GM18508 (cell line): ENCODE measurements at regions not wholly inside any gene's neighbourhood (a gene's known extent, or its start where the extent isn't known, plus 50 kb on each side); places are given as distances from the start of the nearest gene placed in this dataset.
A peak's percentile ranks its signal among the peaks of the same experiment; 100 is the strongest.
"Not testable (repeated sequence)": the region's sequence is repeated elsewhere in the genome, so short reads cannot be mapped to it uniquely, and the experiment has no call there.

Experiments used
- ATAC-seq: cut with Tn5 transposase; IDR thresholded peaks from one replicate; pipeline ENCODE4 v1.9.1; 2021; ENCODE audit warnings: moderate number of reproducible peaks; ENCODE audit not compliant: insufficient read depth, unreplicated experiment

DNA sequence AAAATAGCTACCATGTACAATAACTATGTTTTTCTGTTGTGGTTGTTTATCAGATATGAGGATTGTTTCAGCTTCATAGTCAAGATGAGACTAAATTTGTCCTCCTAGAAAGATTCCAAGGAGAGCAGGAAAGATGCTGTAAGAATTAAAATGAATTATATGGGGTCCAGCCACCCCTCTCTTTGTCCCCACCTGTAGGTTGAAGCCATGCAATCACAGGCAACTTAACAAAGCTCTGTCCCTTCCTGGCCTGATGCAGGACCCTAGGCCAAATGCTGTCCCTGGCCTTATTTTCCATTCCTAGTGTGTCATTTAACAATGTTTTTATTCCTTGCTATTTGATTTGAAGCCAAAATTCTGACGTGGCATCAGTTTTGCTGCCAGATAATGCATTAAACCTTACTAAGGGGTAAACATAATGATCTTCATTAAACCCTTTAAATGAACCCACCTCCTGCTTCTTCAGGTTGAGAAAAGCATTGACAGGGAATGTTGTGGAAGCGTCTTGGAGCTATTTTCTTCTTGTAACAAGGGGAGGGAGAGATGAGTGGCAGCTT lies 240.9 kb upstream of the ZNF521 start:
- no peak for ATAC-seq

DNA sequence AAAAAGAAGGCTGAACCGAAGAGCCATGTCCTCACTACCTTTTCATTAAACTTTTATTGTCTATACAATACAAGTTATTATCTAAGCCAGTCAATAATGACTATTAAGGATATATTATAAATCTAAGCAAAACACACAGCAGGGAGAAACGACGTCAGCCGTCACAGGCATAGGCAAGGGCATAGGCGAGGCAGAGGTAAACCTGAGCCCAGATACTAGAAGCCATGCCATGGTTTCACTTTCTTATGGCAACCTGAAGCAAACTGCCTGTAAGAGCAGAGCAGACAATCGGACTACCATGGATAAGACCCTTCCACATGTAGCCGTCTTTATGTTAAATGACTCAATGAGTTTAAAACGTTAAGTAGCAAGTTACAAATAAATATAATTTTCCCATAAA lies 238.5 kb upstream of the ZNF521 start:
- no peak for ATAC-seq

DNA sequence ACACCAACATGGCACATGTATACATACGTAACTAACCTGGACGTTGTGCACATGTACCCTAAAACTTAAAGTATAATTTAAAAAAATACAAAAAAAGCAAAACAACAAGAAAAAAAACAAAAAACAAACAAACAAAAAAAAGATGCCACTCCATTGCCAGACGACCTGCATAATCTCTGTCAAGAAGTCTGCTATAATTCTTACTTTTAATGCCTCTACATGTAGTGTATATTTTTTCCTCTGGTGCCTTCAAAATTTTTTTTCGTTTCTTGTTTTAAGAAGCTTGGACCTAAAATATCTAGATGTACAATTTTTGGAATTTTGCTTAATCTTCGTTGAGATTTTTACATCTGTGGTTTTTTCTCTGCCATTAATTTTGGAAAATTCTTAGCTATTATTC lies 235.6 kb upstream of the ZNF521 start:
- no peak for ATAC-seq

DNA sequence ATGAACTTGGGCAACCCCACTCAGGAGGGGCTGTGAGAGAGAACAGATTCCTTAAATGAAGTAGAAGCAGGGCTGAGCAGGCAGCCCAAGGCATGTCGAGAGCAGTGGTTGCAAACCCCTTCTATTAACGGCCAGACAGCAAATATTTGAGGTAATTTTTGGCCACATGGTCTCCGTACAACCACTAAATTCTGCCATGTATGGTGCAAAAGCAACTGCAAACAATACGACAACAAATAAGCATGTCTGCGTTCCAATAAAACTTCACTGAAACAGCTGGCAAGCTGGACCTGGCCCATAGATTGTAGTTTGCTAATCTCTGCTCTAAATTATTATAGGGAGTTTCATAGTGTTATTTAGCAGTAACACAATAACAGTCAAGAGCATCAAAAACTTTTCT lies 217.0 kb upstream of the ZNF521 start:
- ATAC-seq = no peak

DNA sequence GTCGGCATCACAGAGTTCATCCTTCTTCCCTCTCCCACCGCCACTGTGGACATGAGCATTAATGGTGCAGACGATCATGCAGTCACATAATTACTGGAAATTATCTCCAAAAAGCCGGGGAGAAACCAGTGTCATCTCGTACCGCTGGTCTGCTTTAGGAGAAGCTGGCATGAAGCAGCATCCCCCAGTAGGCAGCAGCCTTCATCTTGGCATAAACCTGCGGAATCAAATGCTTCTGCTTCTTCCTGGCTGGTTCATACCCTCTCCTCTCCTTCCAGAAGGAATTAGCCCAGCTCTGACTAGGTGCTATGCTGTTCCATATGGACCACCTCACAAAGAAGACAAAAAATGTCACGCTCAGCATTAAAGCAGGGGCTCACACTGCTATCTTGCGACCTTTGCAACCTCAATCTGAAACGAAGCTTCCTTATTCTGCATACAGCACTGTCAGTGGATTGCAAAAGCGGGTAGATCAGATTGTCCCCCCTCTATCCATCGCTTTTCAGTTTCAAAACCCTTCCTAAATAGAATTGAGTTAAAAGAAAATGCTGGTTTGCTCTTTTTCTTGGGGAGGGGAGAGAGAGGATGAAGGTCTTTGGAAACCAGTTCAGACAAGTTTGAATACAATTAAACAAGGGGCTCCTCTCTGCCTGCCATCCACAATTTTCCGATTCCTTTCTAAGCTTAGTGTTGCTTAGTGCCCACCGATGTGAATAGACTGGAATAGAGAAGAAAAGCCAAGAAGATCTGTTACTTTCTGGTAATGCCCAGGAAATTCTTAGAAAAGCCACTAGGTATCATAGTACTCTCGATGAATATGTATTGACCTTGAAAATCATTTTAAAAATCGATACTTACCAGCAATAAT lies 212.1 kb upstream of the ZNF521 start:
- ATAC-seq = no peak

DNA sequence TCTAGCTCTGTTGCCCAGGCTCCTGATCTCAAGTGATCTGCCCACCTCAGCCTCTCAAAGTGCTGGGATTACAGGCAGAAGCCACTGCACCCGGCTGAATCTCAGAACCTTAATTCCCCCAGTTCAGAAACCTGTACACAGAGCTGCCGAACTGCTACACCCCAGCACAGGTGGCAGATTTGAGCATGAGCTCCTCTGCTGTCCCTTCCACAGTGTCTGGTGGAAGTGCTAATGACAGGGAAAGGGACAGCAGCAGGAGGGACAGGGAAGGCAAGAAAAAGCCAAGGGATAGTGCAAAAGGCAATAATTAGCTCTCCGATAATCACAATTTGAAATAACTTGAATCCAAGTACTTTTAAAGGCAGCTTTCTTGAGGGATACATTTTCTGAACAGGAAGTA lies 211.4 kb upstream of the ZNF521 start:
- no peak for ATAC-seq

DNA sequence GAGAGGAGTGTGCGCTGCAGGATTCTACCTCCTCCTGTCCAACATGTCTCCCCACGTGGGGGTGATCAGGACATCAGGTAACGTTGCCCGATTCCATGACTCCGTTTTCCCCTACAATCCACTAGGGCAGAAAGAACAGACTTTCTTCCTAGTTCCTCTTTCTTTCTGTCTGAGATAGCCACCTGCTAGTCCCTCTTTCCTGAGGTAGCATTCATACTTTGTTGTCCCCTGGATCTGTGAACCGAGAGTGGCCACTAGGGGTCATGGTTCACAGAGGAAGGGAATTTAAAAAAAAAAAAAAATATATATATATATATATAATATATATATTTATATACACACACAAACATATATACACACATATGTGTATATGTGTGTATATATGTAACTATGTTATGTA lies 210.0 kb upstream of the ZNF521 start:
- ATAC-seq = no peak

DNA sequence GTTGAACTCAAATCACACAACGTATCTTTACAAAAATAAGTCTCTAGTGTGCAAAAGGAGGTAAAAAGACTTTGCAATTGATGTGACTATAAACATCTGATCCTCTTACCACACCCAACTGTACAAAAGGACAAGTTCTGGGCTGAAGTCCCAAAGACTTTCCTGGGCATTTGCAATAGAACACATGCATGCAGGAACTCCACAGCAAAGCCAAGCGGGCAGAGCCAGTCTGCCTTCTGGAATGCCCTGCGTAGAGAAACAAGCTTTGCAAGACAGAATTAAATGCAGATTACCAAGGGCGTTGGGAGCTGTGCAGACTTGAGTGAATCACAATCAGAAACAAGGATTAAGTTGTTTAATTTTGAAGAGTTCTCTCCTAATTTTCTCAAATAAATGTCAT lies 208.4 kb upstream of the ZNF521 start:
- no peak for ATAC-seq

DNA sequence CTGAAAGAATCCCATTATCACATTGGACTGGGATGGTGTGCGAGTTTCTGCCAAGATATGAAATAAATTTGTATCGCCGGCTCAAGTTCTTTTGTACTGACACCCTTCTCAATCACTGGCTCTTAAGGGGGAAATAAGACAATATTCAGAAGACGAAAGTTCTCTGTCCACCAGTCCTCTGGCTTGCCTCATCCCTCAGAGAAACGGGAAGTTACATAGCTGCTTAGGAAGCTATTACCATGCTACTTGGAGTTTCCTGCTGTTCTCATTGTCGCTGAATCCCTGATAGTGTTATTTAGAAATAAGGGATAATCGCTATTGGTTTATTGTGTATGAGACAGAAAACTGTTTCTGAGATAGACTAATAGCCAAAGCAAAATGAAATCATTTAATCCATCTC lies 205.0 kb upstream of the ZNF521 start:
- no peak for ATAC-seq

DNA sequence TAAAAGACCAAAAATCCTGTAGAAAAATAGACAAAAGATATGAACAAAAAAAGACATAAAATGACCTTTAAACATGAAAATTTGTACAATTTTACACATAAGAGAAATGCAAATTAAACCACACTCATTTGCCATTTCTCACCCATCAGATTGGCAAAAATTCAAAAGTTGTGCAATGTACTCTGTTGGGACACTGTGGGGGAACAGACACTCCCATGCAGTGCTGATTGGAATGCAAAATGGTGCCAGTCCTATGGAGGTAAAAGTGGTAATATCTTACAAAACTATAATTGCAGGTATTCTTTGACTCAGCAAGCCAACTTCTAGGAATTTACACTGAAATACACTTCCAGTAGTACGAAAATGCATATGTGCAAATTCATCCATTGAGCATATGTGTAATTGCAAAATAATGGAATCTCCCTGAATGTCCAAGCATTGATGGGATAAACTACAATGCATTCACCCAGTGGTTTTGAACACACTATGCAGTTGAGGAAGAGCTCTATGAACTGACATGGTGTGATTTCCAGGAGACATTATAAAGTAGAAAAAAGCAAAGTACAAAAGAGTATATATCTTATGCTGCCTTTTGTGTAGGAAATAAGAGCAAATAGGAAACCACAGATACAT lies 201.8 kb upstream of the ZNF521 start:
- no peak for ATAC-seq

DNA sequence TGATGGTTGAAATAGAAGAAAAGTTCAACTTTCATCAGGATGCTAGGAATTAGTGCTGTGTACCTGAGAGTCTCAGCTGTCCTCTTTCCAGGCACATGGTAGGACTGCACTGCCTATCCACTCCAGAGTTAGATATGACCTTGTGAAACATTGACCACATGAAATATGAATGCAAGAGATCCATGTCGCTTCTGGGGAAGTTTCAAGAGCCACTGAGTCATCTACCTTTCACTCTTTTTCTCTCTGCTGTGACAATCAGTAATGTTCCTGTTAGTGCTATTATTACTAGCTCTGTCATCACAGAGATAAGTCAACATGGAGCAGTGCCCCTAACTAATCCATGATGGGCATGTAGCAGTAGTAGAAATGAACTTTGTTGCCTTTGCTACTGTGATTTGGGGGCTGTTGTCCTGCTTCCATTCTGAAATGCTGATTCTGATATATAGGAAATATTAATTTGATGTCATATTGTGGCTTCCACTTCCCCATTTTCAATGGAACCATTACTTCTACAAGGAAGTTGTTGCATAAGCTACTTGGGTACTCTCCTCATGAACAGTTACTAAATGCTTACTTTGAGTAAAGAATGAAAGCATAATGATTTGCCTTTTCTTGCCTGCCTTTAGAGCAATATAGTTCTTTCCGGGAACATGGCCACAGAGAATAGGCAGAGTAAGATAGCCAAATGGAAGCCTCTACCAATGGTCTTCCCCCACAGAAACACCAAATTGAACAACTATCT lies 192.8 kb upstream of the ZNF521 start:
- ATAC-seq = no peak

DNA sequence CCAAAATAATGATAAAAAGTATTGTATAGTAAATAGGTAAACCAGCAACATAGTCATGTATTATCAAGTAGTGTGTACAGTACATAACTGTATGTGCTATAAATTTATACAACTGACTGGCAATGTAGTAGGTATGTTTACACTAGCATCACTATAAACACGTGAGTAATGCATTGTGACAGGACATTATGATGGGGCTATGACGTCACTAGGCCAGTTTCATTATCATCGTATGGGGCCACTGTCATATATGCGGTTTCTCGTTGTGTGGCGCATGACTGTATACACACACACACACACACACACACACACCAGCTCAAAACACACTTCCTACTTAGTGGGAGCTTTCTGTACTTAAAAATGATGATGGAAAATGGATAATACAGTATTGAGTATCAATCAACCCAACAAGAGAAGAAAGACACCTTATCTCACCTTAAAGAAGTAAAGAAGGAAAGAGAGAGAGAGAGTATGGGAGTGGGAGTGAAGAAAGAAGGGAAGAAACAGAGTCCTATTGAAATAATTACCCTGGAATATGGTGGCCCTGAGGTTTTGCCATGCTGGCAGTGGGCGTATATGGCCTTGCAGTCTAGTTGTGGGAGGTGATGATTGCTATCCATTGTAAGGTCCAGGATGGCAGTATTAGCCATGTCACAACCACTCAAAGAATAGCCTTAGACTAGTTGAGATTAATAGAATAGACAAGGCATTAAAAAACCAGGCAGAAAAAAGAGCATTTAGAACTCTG lies 186.4 kb upstream of the ZNF521 start:
- ATAC-seq = no peak

DNA sequence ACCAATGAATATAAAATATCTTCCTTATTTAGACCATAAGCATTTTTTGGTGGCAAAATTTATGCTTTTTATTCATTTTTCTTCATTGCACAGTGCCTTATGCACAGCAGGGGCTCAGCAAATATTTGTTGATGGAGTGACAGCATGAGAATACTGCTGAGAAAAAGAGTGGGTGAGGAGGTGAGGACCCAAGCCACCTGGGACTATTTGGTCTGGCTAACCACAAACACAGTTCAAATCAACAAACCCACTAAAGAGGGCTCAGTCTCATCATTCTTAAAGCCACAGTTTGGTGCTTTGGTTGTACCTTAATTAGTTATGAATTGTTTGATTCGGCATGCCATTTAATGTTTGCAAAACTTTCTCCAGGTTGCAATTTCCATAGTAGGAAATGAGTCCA lies 183.5 kb upstream of the ZNF521 start:
- ATAC-seq = no peak

DNA sequence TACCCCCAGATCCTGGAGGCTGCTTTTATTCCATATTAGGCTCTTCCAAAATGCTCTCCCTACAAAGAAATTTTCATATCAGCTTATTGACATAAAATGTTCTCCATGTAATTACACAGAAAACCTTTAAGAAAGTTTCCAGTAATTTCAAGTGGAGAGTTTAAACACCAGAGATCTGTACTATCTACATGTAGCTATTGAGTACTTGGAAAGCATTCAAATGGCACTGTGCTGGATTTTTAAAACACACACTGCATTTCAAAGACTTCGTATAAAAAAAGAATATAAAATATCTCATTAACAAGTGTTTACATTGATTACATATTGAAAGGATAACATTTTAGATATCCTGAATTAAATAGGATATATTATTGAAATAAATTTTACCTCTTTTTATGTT lies 182.4 kb upstream of the ZNF521 start:
- ATAC-seq = no peak

DNA sequence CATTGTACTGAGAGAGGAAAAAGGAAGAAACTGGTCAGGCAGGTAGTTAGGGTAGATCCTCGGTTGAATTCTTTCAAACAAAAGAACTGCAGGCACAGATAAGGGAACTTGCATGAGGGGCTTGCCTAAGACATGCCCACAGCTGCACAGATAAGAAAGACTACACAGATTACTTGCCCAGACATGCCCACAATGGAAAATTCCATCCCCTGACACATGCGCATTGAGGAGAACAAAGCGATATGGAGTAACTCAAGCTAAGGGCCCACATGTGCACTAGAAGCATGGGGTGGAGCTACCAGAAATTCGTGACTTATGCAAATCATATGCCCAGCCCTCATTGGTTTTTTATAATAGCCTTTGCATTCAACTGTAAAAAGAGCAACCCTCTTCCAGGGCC lies 181.3 kb upstream of the ZNF521 start:
- no peak for ATAC-seq

DNA sequence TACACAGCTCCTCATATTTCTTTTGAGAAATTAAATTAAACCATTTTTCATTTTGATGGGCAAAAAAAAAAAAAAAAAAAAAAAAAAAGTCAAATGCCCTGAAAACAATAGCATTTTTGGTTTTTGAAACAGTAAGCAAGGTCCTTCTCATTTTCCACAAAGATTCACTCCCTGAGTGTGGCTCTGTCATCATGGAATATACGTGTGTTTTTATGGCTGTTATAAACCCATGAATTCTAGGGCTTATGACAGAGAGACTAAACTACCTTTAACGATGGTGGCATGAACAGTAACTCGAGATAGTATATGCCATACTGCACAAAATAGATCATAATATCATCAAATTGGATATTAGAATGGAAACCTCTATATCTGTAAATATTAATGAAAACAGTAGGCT lies 179.2 kb upstream of the ZNF521 start:
- no peak for ATAC-seq

DNA sequence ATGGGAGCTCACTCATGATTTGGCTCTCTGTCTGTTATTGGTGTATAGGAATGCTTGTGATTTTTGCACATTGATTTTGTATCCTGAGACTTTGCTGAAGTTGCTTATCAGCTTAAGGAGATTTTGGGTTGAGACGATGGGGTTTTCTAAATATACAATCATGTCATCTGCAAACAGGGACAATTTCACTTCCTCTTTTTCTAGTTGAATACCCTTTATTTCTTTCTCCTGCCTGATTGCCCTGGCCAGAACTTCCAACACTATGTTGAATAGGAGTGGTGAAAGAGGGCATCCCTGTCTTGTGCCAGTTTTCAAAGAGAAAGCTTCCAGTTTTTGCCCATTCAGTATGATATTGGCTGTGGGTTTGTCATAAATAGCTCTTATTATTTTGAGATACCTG lies 173.8 kb upstream of the ZNF521 start:
- ATAC-seq = not testable (repeated sequence)

DNA sequence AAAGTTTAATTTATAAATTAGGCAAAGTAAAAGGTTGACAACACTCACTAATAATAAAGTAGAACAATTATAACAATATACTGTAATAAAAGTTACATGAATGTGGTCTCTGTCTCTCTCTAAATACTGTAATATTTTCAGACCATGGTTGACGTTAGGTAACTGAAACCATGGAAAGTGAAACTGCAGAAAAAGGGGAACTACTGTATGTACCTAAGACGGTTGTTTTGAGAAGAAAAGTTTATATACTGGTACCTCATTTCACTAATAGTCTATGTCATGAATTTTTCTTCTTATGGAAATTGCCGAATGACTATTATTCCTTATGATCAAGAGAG lies 166.7 kb upstream of the ZNF521 start:
- peak; percentile 98 for ATAC-seq

DNA sequence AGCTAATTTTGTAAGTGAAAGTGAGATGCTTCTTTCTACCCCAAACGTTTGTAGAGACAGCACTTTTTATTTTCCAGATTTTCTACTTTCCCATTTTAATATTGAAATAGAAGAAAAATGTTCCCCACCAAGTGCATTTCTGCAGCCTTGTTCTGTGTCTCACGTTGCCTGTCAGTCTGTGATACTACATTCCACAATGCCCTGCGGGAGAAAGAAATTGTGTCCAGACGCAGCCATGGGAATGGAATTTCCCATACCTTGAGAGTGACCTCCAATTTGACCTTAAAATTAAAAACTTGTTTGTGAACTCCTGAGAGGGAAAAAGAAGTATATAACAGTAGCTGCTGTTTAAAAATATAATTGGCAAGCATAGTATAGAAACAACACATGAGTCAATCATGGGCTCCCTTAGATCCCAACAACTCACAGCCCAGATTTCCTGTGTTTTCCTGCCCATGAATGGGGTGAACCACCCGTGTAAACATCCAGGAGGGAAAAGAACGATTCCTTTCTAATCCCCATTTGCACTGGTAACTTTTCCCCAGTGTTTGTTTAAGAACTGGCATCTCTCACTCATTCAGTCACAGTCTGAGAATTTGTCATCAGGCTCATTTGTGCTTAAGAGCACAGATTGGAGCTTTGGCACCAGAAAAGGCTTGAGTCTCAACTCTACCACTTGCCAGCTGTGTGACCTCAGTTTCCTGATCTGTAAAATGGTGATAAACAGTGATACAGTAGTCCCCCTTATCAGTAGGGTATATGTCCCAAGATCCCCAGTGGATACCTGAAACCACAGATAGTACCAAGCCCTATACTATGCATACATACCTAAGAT lies 166.1 kb upstream of the ZNF521 start:
- ATAC-seq = peak; percentile 28
